GM06990 (cell line): ENCODE measurements at regions not wholly inside any gene's neighbourhood (a gene's known extent, or its start where the extent isn't known, plus 50 kb on each side); places are given as distances from the start of the nearest gene placed in this dataset.

Experiments
- DNase-seq: peaks from one replicate; pipeline ENCODE4 v3.0.0-alpha.2; 2011; ENCODE audit not compliant: insufficient read length; ENCODE audit errors: extremely low read depth
- H3K27me3 ChIP-seq: replicated peaks from 2 replicates; pipeline ENCODE4 v1.6.0; 2011; ENCODE audit warnings: low read length; ENCODE audit not compliant: control insufficient read depth, insufficient read depth
- H3K36me3 ChIP-seq: 2 replicates; pipeline ENCODE4 v1.5.1; 2011; ENCODE audit warnings: low read length; ENCODE audit not compliant: control insufficient read depth, insufficient read depth
- H3K4me3 ChIP-seq: replicated peaks from 2 replicates; pipeline ENCODE4 v1.5.1; 2011; ENCODE audit warnings: low read depth, mild to moderate bottlenecking, control low read depth, low read length
- CTCF ChIP-seq: IDR thresholded peaks from 2 replicates; pipeline ENCODE4 v1.5.1; 2011; ENCODE audit warnings: low read length, control low read depth, mild to moderate bottlenecking, inconsistent platforms; ENCODE audit not compliant: insufficient read depth, poor library complexity, severe bottlenecking

GRCh38 chr9:117491491-117491890, 76.6 kb upstream of the ASTN2 start:
- H3K27me3 ChIP-seq, result no peaks in the 10 kb centered on the region; the same call in 1 of the 2 replicates
- no peak for TF ChIP-seq CTCF
- H3K4me3 ChIP-seq, result no peak overlapping the region
- no peak for DNase-seq
- H3K36me3 ChIP-seq, result no peaks in the 10 kb centered on the region

GRCh38 chr9:117490199-117490598, 75.3 kb upstream of the ASTN2 start:
- no peak for DNase-seq
- Histone ChIP-seq H3K36me3 (no peaks in the 10 kb centered on the region), H3K4me3 (no peak overlapping the region), H3K27me3 (no peaks in the 10 kb centered on the region; the same call in 1 of the 2 replicates)
- TF ChIP-seq CTCF, result no peak

GRCh38 chr9:117488659-117489058, 73.8 kb upstream of the ASTN2 start:
- TF ChIP-seq CTCF, result no peak
- Histone ChIP-seq H3K36me3 (no peaks in the 10 kb centered on the region), H3K4me3 (no peak overlapping the region), H3K27me3 (no peaks in the 10 kb centered on the region; the same call in 1 of the 2 replicates)
- DNase-seq, result no peak

- peak; percentile 48 for DNase-seq
Measured at GRCh38 chr9:117487555-117488175, 72.8 kb upstream of the ASTN2 start.

GRCh38 chr9:117486426-117486825, 71.6 kb upstream of the ASTN2 start:
- H3K4me3 ChIP-seq, result no peak overlapping the region
- no peaks in the 10 kb centered on the region; the same call in 1 of the 2 replicates for H3K27me3 ChIP-seq
- TF ChIP-seq CTCF, result no peak
- no peak for DNase-seq
- no peaks in the 10 kb centered on the region for H3K36me3 ChIP-seq

More at GRCh38 chr9:117487555-117488175, 72.8 kb upstream of the ASTN2 start:
- no peaks in the 10 kb centered on the region; the same call in 1 of the 2 replicates for H3K27me3 ChIP-seq
- TF ChIP-seq CTCF, result peak; percentile 99
- no peak overlapping the region for H3K4me3 ChIP-seq
- H3K36me3 ChIP-seq, result no peaks in the 10 kb centered on the region

- no peak overlapping the region for H3K4me3 ChIP-seq
- no peak for TF ChIP-seq CTCF
- no peaks in the 10 kb centered on the region; the same call in 1 of the 2 replicates for H3K27me3 ChIP-seq
- H3K36me3 ChIP-seq, result no peaks in the 10 kb centered on the region
- no peak for DNase-seq
Measured at GRCh38 chr9:117485176-117485575, 70.3 kb upstream of the ASTN2 start.
